Fibroblast of lung (primary cell): ENCODE measurements at regions not wholly inside any gene's neighbourhood (a gene's known extent, or its start where the extent isn't known, plus 50 kb on each side); places are given as distances from the start of the nearest gene placed in this dataset.

Experiments used
- EZH2 ChIP-seq: IDR thresholded peaks from 2 replicates; pipeline ENCODE4 v1.5.1; 2012; ENCODE audit warnings: low read length, control low read depth, mild to moderate bottlenecking; ENCODE audit errors: missing control alignments
- TF ChIP-seq, protein P1 (sequence below), 2 donors: IDR thresholded peaks in 1 of 2; conservative IDR thresholded peaks in 1 of 2; 1 replicate in 1 of 2; 2 replicates in 1 of 2; pipeline ENCODE4 v1.5.1; 2011 to 2012; ENCODE audit warnings: low read length in 2 of 2, control low read depth in 1 of 2, inconsistent platforms in 1 of 2, low read depth in 1 of 2, mild to moderate bottlenecking in 1 of 2

DNA sequence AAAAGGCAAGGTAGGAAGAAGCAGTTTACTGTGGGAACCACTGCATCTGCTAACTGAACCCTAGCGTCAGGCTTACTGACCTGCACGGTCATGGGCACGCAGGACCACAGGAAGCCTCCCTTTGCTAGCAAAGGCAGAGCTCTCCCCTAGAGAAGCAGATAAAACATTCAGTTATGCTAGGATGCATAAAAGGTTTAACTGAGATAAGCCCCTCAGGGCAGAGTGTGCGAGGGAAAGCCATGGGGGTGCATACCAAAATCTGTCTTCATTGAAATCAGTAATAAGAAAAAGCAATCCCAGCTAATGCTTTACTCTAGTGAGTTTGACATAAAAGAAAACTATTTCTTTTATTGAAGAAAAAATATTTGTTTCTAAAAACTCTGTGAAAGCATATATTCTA is 2403.7 kb upstream of the C9orf72 start:
- TF ChIP-seq, protein P1, sequence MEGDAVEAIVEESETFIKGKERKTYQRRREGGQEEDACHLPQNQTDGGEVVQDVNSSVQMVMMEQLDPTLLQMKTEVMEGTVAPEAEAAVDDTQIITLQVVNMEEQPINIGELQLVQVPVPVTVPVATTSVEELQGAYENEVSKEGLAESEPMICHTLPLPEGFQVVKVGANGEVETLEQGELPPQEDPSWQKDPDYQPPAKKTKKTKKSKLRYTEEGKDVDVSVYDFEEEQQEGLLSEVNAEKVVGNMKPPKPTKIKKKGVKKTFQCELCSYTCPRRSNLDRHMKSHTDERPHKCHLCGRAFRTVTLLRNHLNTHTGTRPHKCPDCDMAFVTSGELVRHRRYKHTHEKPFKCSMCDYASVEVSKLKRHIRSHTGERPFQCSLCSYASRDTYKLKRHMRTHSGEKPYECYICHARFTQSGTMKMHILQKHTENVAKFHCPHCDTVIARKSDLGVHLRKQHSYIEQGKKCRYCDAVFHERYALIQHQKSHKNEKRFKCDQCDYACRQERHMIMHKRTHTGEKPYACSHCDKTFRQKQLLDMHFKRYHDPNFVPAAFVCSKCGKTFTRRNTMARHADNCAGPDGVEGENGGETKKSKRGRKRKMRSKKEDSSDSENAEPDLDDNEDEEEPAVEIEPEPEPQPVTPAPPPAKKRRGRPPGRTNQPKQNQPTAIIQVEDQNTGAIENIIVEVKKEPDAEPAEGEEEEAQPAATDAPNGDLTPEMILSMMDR (conservative IDR thresholded peaks at IDR 0.05 in 1 of 2, IDR thresholded peaks at IDR 0.05 in 1 of 2; ENCODE audit: low read depth in 1 of 2, low read length in 2 of 2), result no peak
- TF ChIP-seq EZH2, result no peak
